MM.1S (cell line): ENCODE measurements at regions not wholly inside any gene's neighbourhood (a gene's known extent, or its start where the extent isn't known, plus 50 kb on each side); places are given as distances from the start of the nearest gene placed in this dataset.

Experiments
- DNase-seq: peaks from one replicate; pipeline ENCODE4 v3.0.0-alpha.2; 2015
- H2AFZ ChIP-seq: fragments of 300-600 bp; sonication (generic); 2 replicates; pipeline ENCODE4 v1.6.0; 2016; ENCODE audit warnings: antibody characterized with exemption, low read length
- H3F3A ChIP-seq: fragments of 300-600 bp; sonication (generic); 2 replicates; pipeline ENCODE4 v1.6.1; 2016; ENCODE audit warnings: mild to moderate bottlenecking, antibody characterized with exemption, low read length, moderate library complexity, mixed read lengths; ENCODE audit not compliant: insufficient read depth
- H3K27ac ChIP-seq: fragments of 300-600 bp; sonication (generic); 2 replicates; pipeline ENCODE4 v1.5.1; 2016; ENCODE audit warnings: mild to moderate bottlenecking, low read length
- H3K27me3 ChIP-seq: fragments of 300-600 bp; sonication (generic); replicated peaks from 2 replicates; pipeline ENCODE4 v1.6.0; 2016; ENCODE audit warnings: low read length; ENCODE audit not compliant: insufficient read depth
- H3K36me3 ChIP-seq: fragments of 300-600 bp; sonication (generic); replicated peaks from 2 replicates; pipeline ENCODE4 v1.6.1; 2016; ENCODE audit warnings: mild to moderate bottlenecking, low read length, mixed read lengths; ENCODE audit not compliant: insufficient read depth
- H3K4me1 ChIP-seq: fragments of 300-600 bp; sonication (generic); 2 replicates; pipeline ENCODE4 v1.6.1; 2016; ENCODE audit warnings: low read length, mixed read lengths
- H3K4me2 ChIP-seq: fragments of 300-600 bp; sonication (generic); 2 replicates; pipeline ENCODE4 v1.6.0; 2016; ENCODE audit warnings: low read depth, low read length
- H3K4me3 ChIP-seq: fragments of 300-600 bp; sonication (generic); 2 replicates; pipeline ENCODE4 v1.5.1; 2016; ENCODE audit warnings: low read length, mixed read lengths
- H3K79me2 ChIP-seq: fragments of 300-600 bp; sonication (generic); 2 replicates; pipeline ENCODE4 v1.6.1; 2016; ENCODE audit warnings: mixed run types, low read length, mixed read lengths
- H3K9ac ChIP-seq: fragments of 300-600 bp; sonication (generic); 2 replicates; pipeline ENCODE4 v1.6.1; 2016; ENCODE audit warnings: low read length, mixed read lengths
- H3K9me2 ChIP-seq: fragments of 300-600 bp; sonication (generic); replicated peaks from 2 replicates; pipeline ENCODE4 v1.6.1; 2016; ENCODE audit warnings: mild to moderate bottlenecking, low read length, mixed read lengths; ENCODE audit not compliant: insufficient read depth
- H3K9me3 ChIP-seq: fragments of 300-600 bp; sonication (generic); replicated peaks from 2 replicates; pipeline ENCODE4 v1.6.1; 2016; ENCODE audit warnings: mild to moderate bottlenecking, low read length, mixed read lengths; ENCODE audit not compliant: insufficient read depth
- H4K20me1 ChIP-seq: fragments of 300-600 bp; sonication (generic); 2 replicates; pipeline ENCODE4 v1.6.1; 2016; ENCODE audit warnings: mild to moderate bottlenecking, low read length, moderate library complexity, mixed read lengths; ENCODE audit not compliant: insufficient read depth
- EZH2 ChIP-seq: fragments of 300-600 bp; sonication (generic); optimal IDR thresholded peaks from 2 replicates; pipeline ENCODE3; 2017; ENCODE audit warnings: low read depth, mild to moderate bottlenecking, antibody characterized with exemption, low read length, mixed read lengths
- EZH2phosphoT487 ChIP-seq: fragments of 300-600 bp; sonication (generic); IDR thresholded peaks from 2 replicates; pipeline ENCODE4 v1.6.1; 2018; ENCODE audit warnings: antibody characterized with exemption, low read length
- TF ChIP-seq, protein P1 (sequence below): fragments of 300-600 bp; sonication (generic); IDR thresholded peaks from 2 replicates; pipeline ENCODE4 v1.5.1; 2016; ENCODE audit warnings: antibody characterized with exemption, low read length, mixed read lengths

DNA sequence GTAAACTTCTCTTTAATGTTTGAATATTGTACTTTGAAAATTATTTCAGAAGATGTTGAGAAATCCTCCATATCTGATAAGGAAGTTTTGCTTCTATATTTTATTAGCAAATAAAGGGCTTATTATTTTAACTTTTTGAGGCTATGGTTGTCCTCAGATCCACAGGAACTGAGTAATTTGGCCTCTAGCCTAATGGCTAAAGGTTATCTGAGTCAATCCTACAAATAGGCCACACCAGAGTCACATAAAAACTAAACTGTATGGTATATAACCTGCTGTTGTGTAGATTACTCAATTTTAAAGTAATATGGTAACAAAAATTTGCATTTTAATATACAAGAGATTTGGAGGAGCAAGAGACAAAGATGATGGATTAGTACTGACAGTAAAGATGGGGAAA lies 549.2 kb upstream of the GRAMD2B start:
- DNase-seq, result no peak

DNA sequence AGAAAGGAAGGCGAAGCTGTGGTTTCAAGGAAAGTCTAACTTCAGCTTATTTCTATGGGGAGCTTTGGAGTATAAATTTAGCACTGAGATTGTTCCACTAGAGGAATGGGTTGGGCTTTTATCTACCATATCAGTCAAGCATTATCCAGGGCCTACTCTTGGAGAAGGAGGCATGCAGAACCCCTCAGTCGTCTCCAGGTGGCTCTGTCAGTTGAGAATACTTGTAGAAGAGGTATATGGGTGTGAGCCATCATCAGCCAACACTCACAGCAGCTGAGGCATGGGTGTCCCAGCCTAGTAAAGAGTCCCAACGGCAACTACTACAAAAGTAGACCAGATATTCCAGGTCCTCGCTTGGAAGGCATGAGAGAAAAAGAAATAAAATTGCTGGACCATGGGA lies 548.5 kb upstream of the GRAMD2B start:
- no peaks in the 10 kb centered on the region for H3K9me3 ChIP-seq
- no peaks in the 10 kb centered on the region for H3K27me3 ChIP-seq
- no peaks in the 10 kb centered on the region for H3F3A ChIP-seq
- no peaks in the 10 kb centered on the region for H4K20me1 ChIP-seq
- peak; percentile 21 for DNase-seq
- no peaks in the 10 kb centered on the region for H3K4me1 ChIP-seq
- H3K27ac ChIP-seq, result no peak overlapping the region
- TF ChIP-seq, protein P1, sequence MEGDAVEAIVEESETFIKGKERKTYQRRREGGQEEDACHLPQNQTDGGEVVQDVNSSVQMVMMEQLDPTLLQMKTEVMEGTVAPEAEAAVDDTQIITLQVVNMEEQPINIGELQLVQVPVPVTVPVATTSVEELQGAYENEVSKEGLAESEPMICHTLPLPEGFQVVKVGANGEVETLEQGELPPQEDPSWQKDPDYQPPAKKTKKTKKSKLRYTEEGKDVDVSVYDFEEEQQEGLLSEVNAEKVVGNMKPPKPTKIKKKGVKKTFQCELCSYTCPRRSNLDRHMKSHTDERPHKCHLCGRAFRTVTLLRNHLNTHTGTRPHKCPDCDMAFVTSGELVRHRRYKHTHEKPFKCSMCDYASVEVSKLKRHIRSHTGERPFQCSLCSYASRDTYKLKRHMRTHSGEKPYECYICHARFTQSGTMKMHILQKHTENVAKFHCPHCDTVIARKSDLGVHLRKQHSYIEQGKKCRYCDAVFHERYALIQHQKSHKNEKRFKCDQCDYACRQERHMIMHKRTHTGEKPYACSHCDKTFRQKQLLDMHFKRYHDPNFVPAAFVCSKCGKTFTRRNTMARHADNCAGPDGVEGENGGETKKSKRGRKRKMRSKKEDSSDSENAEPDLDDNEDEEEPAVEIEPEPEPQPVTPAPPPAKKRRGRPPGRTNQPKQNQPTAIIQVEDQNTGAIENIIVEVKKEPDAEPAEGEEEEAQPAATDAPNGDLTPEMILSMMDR, result no peak
- TF ChIP-seq EZH2phosphoT487, result no peak
- no peak for TF ChIP-seq EZH2
- H3K4me2 ChIP-seq, result no peak overlapping the region
- no peaks in the 10 kb centered on the region for H3K36me3 ChIP-seq
- no peaks in the 10 kb centered on the region for H3K79me2 ChIP-seq
- H2AFZ ChIP-seq, result no peak overlapping the region
- no peak overlapping the region for H3K9ac ChIP-seq
- H3K9me2 ChIP-seq, result no peaks in the 10 kb centered on the region
- H3K4me3 ChIP-seq, result no peak overlapping the region

More for the DNA sequence above, 549.2 kb upstream of the GRAMD2B start:
- no peaks in the 10 kb centered on the region for H4K20me1 ChIP-seq
- no peaks in the 10 kb centered on the region for H3K36me3 ChIP-seq
- no peaks in the 10 kb centered on the region for H3K27me3 ChIP-seq
- no peak overlapping the region for H3K27ac ChIP-seq
- no peaks in the 10 kb centered on the region for H3K9me2 ChIP-seq
- no peak overlapping the region for H3K9ac ChIP-seq
- TF ChIP-seq EZH2 (no peak), EZH2phosphoT487 (no peak)
- TF ChIP-seq, protein P1, result no peak
- no peak overlapping the region for H2AFZ ChIP-seq
- no peaks in the 10 kb centered on the region for H3K4me1 ChIP-seq
- no peak overlapping the region for H3K4me2 ChIP-seq
- no peaks in the 10 kb centered on the region for H3K9me3 ChIP-seq
- H3F3A ChIP-seq, result no peaks in the 10 kb centered on the region
- no peak overlapping the region for H3K4me3 ChIP-seq
- H3K79me2 ChIP-seq, result no peaks in the 10 kb centered on the region

DNA sequence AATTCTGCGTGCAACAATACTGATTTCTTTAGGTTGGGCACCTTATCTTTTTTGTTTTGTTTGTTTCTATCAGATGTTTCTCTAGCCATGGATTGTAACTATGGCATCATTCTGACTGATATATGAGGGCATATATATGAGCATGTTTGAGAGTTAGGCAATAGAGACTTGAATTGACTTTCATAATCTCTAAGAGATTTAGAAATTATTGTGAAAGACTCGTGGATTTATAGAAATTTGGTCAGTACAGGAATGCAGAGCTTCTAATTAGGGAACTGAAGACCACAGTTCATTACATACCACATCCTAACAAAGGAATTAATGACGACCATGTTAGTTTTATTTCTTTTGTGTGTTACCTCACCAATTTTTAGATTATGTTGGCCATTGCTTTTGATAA lies 546.0 kb upstream of the GRAMD2B start:
- Histone ChIP-seq H3K79me2 (no peaks in the 10 kb centered on the region), H3F3A (no peaks in the 10 kb centered on the region), H4K20me1 (no peaks in the 10 kb centered on the region), H3K9me2 (no peaks in the 10 kb centered on the region), H3K27ac (no peak overlapping the region), H3K4me1 (no peaks in the 10 kb centered on the region), H2AFZ (no peak overlapping the region), H3K9me3 (no peaks in the 10 kb centered on the region; the same call in 1 of the 2 replicates), H3K27me3 (no peaks in the 10 kb centered on the region), H3K9ac (no peak overlapping the region), H3K4me3 (no peak overlapping the region), H3K4me2 (no peak overlapping the region), H3K36me3 (no peaks in the 10 kb centered on the region)
- TF ChIP-seq EZH2, result no peak
- TF ChIP-seq, protein P1, result no peak
- TF ChIP-seq EZH2phosphoT487, result no peak
- no peak for DNase-seq
